ENCODE measurements at regions not wholly inside any gene's neighbourhood (a gene's known extent, or its start where the extent isn't known, plus 50 kb on each side); places are given as distances from the start of the nearest gene placed in this dataset.

DNA sequence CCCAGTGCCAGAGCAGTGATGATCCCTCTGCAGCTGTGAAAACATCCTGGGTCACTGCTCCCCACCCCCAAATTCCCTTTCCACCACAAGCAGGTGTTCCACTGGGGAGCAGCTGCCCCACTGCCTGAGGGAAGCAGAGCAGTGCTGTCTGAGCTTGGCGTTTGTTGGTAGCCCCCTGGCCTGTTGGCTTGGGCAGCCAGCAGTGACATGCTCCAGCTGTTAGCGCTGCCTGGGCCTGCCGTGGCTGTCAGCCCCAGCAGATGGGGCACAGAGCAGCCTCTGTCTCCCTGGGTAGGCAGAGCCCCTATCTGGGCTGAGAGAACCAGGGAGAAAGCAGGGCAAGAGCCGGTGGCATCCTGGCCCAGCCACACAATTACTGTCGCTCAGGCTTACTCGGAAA is 247.7 kb downstream of the GLI2 start:
- intact Hi-C loops (cut with DNase I) = no loop called here

DNA sequence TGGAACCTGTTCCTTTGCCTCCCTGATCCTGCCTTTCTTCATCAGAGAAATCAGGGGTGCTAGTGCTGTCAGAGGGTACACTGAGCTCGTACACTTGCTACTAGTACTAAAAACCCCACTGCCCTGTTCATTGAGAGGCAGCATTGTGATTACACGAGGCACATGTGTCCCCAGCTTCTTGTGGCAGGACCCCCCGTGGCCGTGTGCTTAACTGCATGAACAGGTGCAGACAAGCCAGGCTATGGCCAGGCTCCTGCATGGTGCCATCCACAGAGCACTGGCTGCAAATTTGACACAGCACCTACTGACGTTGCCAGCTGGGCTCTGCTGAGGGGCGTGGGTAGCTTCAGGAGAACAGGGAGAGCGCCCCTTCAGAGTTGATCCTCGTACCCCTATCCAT is 248.4 kb downstream of the GLI2 start:
- TF ChIP-seq POLR2A (IDR thresholded peaks at IDR 0.05) (no peak), EP300 (IDR thresholded peaks at IDR 0.05) (no peak)
- TF ChIP-seq, protein P1, sequence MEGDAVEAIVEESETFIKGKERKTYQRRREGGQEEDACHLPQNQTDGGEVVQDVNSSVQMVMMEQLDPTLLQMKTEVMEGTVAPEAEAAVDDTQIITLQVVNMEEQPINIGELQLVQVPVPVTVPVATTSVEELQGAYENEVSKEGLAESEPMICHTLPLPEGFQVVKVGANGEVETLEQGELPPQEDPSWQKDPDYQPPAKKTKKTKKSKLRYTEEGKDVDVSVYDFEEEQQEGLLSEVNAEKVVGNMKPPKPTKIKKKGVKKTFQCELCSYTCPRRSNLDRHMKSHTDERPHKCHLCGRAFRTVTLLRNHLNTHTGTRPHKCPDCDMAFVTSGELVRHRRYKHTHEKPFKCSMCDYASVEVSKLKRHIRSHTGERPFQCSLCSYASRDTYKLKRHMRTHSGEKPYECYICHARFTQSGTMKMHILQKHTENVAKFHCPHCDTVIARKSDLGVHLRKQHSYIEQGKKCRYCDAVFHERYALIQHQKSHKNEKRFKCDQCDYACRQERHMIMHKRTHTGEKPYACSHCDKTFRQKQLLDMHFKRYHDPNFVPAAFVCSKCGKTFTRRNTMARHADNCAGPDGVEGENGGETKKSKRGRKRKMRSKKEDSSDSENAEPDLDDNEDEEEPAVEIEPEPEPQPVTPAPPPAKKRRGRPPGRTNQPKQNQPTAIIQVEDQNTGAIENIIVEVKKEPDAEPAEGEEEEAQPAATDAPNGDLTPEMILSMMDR (IDR thresholded peaks at IDR 0.05) = no peak
- Histone ChIP-seq H3K27ac (no peak overlapping the region), H3K4me3 (no peak overlapping the region), H3K4me1 (ENCODE audit: insufficient read depth) (peaks cover 16% of the 10 kb centered on the region), H3K27me3 (no peaks in the 10 kb centered on the region), H3K9me3 (no peaks in the 10 kb centered on the region), H3K36me3 (no peaks in the 10 kb centered on the region)
- WGBS, 3 donors = 88 to 94% (median 89%) methylated on average over 8 of the region's 8 CpGs
- DNase-seq = no peak
- intact Hi-C loops (cut with DNase I) = no loop called here

More for the DNA sequence above, 247.7 kb downstream of the GLI2 start:
- no peaks in the 10 kb centered on the region for H3K27me3 ChIP-seq
- peaks cover 17% of the 10 kb centered on the region for H3K4me1 ChIP-seq (ENCODE audit: insufficient read depth)
- no peak for TF ChIP-seq EP300 (IDR thresholded peaks at IDR 0.05)
- TF ChIP-seq, protein P1 (IDR thresholded peaks at IDR 0.05) = no peak
- TF ChIP-seq POLR2A (IDR thresholded peaks at IDR 0.05) = no peak
- peak overlapping the region in 1 of 2 donors; percentile 50 for H3K27ac ChIP-seq
- peak in 3 of 5 donors; percentile 53 to 67 (median 56) for DNase-seq
- H3K36me3 ChIP-seq = no peaks in the 10 kb centered on the region
- no peak overlapping the region for H3K4me3 ChIP-seq
- no peaks in the 10 kb centered on the region for H3K9me3 ChIP-seq
- WGBS, 3 donors = 26 to 56% (median 43%) methylated on average over 6 of the region's 6 CpGs

DNA sequence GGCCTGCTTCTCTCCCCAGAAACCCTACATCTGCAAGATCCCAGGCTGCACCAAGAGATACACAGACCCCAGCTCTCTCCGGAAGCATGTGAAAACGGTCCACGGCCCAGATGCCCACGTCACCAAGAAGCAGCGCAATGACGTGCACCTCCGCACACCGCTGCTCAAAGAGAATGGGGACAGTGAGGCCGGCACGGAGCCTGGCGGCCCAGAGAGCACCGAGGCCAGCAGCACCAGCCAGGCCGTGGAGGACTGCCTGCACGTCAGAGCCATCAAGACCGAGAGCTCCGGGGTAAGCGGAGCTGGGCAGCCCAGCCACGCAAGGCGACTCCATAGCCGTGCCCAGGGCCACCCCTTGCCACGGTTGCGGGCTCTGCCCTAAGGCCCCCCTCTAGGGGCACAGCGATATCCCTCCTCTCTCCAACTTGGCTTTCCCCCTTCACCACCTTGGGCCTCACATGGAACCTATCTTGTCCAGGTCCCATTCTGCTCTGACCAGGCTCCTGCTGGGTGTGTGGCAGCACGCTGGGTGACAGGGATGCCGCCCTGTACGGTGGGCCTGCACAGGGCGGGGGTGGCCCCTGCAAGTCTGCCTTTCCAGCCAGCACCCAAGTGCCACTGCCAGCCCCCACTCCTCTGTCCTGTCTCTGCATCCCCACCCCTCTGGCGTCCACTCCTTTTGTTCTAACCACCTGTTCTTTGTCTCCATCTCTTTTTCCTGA is 248.9 kb downstream of the GLI2 start:
- intact Hi-C loops (cut with DNase I) = no loop called here
- no peak for DNase-seq

DNA sequence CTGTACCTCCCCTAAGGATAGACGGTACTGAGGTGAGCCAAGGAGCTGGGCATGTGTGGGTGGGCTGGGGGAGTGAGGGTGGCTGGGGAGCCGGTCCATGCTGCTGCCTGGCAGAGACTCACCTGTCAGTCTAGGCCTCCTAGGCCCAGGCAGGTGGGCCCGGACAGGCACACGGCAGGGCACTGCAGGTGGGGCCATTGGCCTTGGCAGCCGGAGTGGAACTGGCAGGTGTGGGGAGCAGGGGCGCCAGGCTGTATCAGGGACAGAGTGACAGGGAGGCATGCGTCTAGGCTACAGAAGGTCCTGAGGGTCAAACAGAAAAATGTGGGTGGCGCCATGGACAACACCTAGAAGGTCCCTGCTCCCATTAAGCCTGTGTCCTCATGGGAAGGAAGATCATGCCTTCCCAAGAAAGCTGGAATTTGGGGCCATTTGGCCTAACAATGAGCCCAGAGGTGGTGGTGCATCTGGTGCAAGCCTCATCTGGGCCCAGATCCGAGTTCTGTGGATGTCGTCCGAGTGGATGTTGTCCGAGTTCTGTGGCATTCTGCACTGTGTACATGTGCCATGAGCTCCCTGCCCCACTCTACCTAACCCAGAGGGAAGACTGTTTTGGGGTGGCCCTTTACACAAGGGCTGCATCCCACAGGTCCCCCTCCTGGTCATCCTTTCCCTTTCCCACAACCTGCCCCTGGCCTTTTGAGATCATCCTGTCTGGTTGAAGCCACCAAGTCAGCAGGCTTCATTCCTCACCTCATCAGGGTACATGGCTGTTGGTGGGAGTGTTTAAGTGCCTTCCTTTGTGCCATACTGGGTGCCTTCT is 249.7 kb downstream of the GLI2 start:
- peak in 1 of 5 donors; percentile 7 for DNase-seq
- Histone ChIP-seq H3K27me3 (no peaks in the 10 kb centered on the region), H3K27ac (no peak overlapping the region), H3K36me3 (no peaks in the 10 kb centered on the region), H3K4me3 (no peak overlapping the region), H3K4me1 (ENCODE audit: insufficient read depth) (peaks cover 16% of the 10 kb centered on the region), H3K9me3 (no peaks in the 10 kb centered on the region)
- TF ChIP-seq, protein P1 (IDR thresholded peaks at IDR 0.05) = no peak
- TF ChIP-seq EP300 (IDR thresholded peaks at IDR 0.05) (no peak), POLR2A (IDR thresholded peaks at IDR 0.05) (no peak)
- intact Hi-C loops (cut with DNase I) = no loop called here
- 84 to 89% (median 87%) methylated on average over 12 of the region's 12 CpGs for WGBS, 3 donors

More for the DNA sequence above, 248.9 kb downstream of the GLI2 start:
- 92 to 94% (median 94%) methylated on average over 28 of the region's 28 CpGs for WGBS, 3 donors
- no peaks in the 10 kb centered on the region for H3K36me3 ChIP-seq
- H3K27ac ChIP-seq = no peak overlapping the region
- H3K4me1 ChIP-seq (ENCODE audit: insufficient read depth) = peaks cover 16% of the 10 kb centered on the region
- no peak for TF ChIP-seq EP300 (IDR thresholded peaks at IDR 0.05)
- no peak for TF ChIP-seq POLR2A (IDR thresholded peaks at IDR 0.05)
- TF ChIP-seq, protein P1 (IDR thresholded peaks at IDR 0.05) = no peak
- H3K4me3 ChIP-seq = no peak overlapping the region
- H3K9me3 ChIP-seq = no peaks in the 10 kb centered on the region
- H3K27me3 ChIP-seq = no peaks in the 10 kb centered on the region

Measured in ovary (tissue), 7 donors.